IgD-negative memory B cell (primary cell): ENCODE measurements at regions not wholly inside any gene's neighbourhood (a gene's known extent, or its start where the extent isn't known, plus 50 kb on each side); places are given as distances from the start of the nearest gene placed in this dataset.
"Not testable (repeated sequence)": the region's sequence is repeated elsewhere in the genome, so short reads cannot be mapped to it uniquely, and the experiment has no call there.

Experiments
- H3K27ac Mint-ChIP-seq, 3 donors: one replicate each; pipeline ENCODE4 v1.8.0; 2020 to 2022; ENCODE audit warnings: mild to moderate bottlenecking in 3 of 3, mixed read lengths in 3 of 3, moderate library complexity in 1 of 3
- H3K27me3 Mint-ChIP-seq: one replicate; pipeline ENCODE4 v1.8.0; 2021; ENCODE audit warnings: mixed read lengths
- H3K36me3 Mint-ChIP-seq: one replicate; pipeline ENCODE4 v1.8.0; 2020; ENCODE audit warnings: mild to moderate bottlenecking, mixed read lengths
- H3K4me1 Mint-ChIP-seq, 3 donors: one replicate each; pipeline ENCODE4 v1.8.0; 2020 to 2022; ENCODE audit warnings: mixed read lengths in 3 of 3, mild to moderate bottlenecking in 1 of 3
- H3K4me3 Mint-ChIP-seq, 4 donors: one replicate each; pipeline ENCODE4 v1.8.0; 2020 to 2022; ENCODE audit warnings: mild to moderate bottlenecking in 4 of 4, mixed read lengths in 4 of 4, moderate library complexity in 3 of 4
- H3K9me3 Mint-ChIP-seq, 3 donors: one replicate each; pipeline ENCODE4 v1.8.0; 2020 to 2021; ENCODE audit warnings: mixed read lengths in 3 of 3, mild to moderate bottlenecking in 1 of 3

- H3K4me3 Mint-ChIP-seq: no peak overlapping the region
- no peaks in the 10 kb centered on the region for H3K27me3 Mint-ChIP-seq
- no peaks in the 10 kb centered on the region for H3K36me3 Mint-ChIP-seq
- H3K27ac Mint-ChIP-seq: no peak overlapping the region
- no peaks in the 10 kb centered on the region for H3K4me1 Mint-ChIP-seq
- H3K9me3 Mint-ChIP-seq: peaks cover 2 to 8% (median 4%) of the 10 kb centered on the region in 3 donors
Measured at GRCh38 chr9:85130260-85130659, 460.7 kb downstream of the NTRK2 start.

- Mint-ChIP-seq H3K4me3 (no peak overlapping the region), H3K4me1 (no peaks in the 10 kb centered on the region), H3K9me3 (peaks cover 2 to 8% (median 4%) of the 10 kb centered on the region in 3 donors), H3K36me3 (no peaks in the 10 kb centered on the region), H3K27ac (no peak overlapping the region), H3K27me3 (no peaks in the 10 kb centered on the region)
Measured at GRCh38 chr9:85129514-85129913, 460.0 kb downstream of the NTRK2 start.

GRCh38 chr9:85118990-85119755 lies 449.6 kb downstream of the NTRK2 start:
- Mint-ChIP-seq H3K36me3 (no peaks in the 10 kb centered on the region), H3K4me1 (no peaks in the 10 kb centered on the region), H3K9me3 (no peaks in the 10 kb centered on the region), H3K27me3 (no peaks in the 10 kb centered on the region), H3K4me3 (no peak overlapping the region), H3K27ac (no peak overlapping the region)

GRCh38 chr9:85117831-85118230 lies 448.3 kb downstream of the NTRK2 start:
- Mint-ChIP-seq H3K27ac (no peak overlapping the region), H3K36me3 (no peaks in the 10 kb centered on the region), H3K4me3 (no peak overlapping the region), H3K9me3 (no peaks in the 10 kb centered on the region), H3K4me1 (no peaks in the 10 kb centered on the region), H3K27me3 (no peaks in the 10 kb centered on the region)

- Mint-ChIP-seq H3K4me1 (no peaks in the 10 kb centered on the region), H3K36me3 (no peaks in the 10 kb centered on the region)
Measured at GRCh38 chr9:85115473-85115872, 445.9 kb downstream of the NTRK2 start.

GRCh38 chr9:85114799-85115198 lies 445.3 kb downstream of the NTRK2 start:
- H3K4me1 Mint-ChIP-seq: no peaks in the 10 kb centered on the region
- H3K36me3 Mint-ChIP-seq: no peaks in the 10 kb centered on the region
- no peak overlapping the region for H3K4me3 Mint-ChIP-seq
- H3K27ac Mint-ChIP-seq: no peak overlapping the region
- H3K27me3 Mint-ChIP-seq: no peaks in the 10 kb centered on the region
- H3K9me3 Mint-ChIP-seq: no peaks in the 10 kb centered on the region

More at GRCh38 chr9:85115473-85115872, 445.9 kb downstream of the NTRK2 start:
- Mint-ChIP-seq H3K4me3 (no peak overlapping the region), H3K27me3 (no peaks in the 10 kb centered on the region), H3K27ac (no peak overlapping the region), H3K9me3 (no peaks in the 10 kb centered on the region)

GRCh38 chr9:85112933-85113418 lies 443.4 kb downstream of the NTRK2 start:
- no peak overlapping the region for H3K4me3 Mint-ChIP-seq
- H3K4me1 Mint-ChIP-seq: no peaks in the 10 kb centered on the region
- H3K27ac Mint-ChIP-seq: no peak overlapping the region
- no peaks in the 10 kb centered on the region for H3K27me3 Mint-ChIP-seq
- no peaks in the 10 kb centered on the region for H3K36me3 Mint-ChIP-seq
- no peaks in the 10 kb centered on the region for H3K9me3 Mint-ChIP-seq

GRCh38 chr9:85112391-85112790 lies 442.9 kb downstream of the NTRK2 start:
- Mint-ChIP-seq H3K9me3 (no peaks in the 10 kb centered on the region), H3K4me1 (no peaks in the 10 kb centered on the region), H3K27me3 (no peaks in the 10 kb centered on the region), H3K36me3 (no peaks in the 10 kb centered on the region), H3K4me3 (no peak overlapping the region), H3K27ac (no peak overlapping the region)

GRCh38 chr9:85108746-85109145 lies 439.2 kb downstream of the NTRK2 start:
- Mint-ChIP-seq H3K4me1 (no peaks in the 10 kb centered on the region), H3K9me3 (peaks cover 0 to 2% (median 0%) of the 10 kb centered on the region in 3 donors), H3K4me3 (no peak overlapping the region), H3K27me3 (peaks cover 2% of the 10 kb centered on the region), H3K27ac (no peak overlapping the region), H3K36me3 (no peaks in the 10 kb centered on the region)

GRCh38 chr9:85108229-85108628 lies 438.7 kb downstream of the NTRK2 start:
- Mint-ChIP-seq H3K4me1 (no peaks in the 10 kb centered on the region), H3K4me3 (no peak overlapping the region), H3K9me3 (peaks cover 0 to 2% (median 0%) of the 10 kb centered on the region in 3 donors), H3K27ac (no peak overlapping the region), H3K27me3 (peaks cover 2% of the 10 kb centered on the region), H3K36me3 (no peaks in the 10 kb centered on the region)

- Mint-ChIP-seq H3K36me3 (no peaks in the 10 kb centered on the region), H3K27me3 (no peaks in the 10 kb centered on the region), H3K4me3 (no peak overlapping the region), H3K27ac (no peak overlapping the region), H3K4me1 (no peaks in the 10 kb centered on the region), H3K9me3 (peaks cover 0 to 6% (median 2%) of the 10 kb centered on the region in 3 donors)
Measured at GRCh38 chr9:85089188-85089969, 419.9 kb downstream of the NTRK2 start.

- H3K4me1 Mint-ChIP-seq: no peaks in the 10 kb centered on the region
- peaks cover 3 to 4% (median 4%) of the 10 kb centered on the region in 3 donors for H3K9me3 Mint-ChIP-seq
- no peaks in the 10 kb centered on the region for H3K27me3 Mint-ChIP-seq
- H3K27ac Mint-ChIP-seq: no peak overlapping the region
- H3K4me3 Mint-ChIP-seq: no peak overlapping the region
- H3K36me3 Mint-ChIP-seq: peaks cover 3% of the 10 kb centered on the region
Measured at GRCh38 chr9:85081963-85082362, 412.4 kb downstream of the NTRK2 start.

GRCh38 chr9:85079349-85079748 lies 409.8 kb downstream of the NTRK2 start:
- peaks cover 3% of the 10 kb centered on the region for H3K36me3 Mint-ChIP-seq
- no peak overlapping the region for H3K27ac Mint-ChIP-seq
- H3K9me3 Mint-ChIP-seq: peaks cover 0 to 4% (median 3%) of the 10 kb centered on the region in 3 donors
- H3K4me3 Mint-ChIP-seq: no peak overlapping the region
- H3K27me3 Mint-ChIP-seq: no peaks in the 10 kb centered on the region
- no peaks in the 10 kb centered on the region for H3K4me1 Mint-ChIP-seq

GRCh38 chr9:85077944-85078343 lies 408.4 kb downstream of the NTRK2 start:
- Mint-ChIP-seq H3K4me3 (no peak overlapping the region), H3K27ac (no peak overlapping the region), H3K36me3 (peaks cover 3% of the 10 kb centered on the region), H3K27me3 (no peaks in the 10 kb centered on the region), H3K4me1 (no peaks in the 10 kb centered on the region), H3K9me3 (no peaks in the 10 kb centered on the region)

GRCh38 chr9:85077146-85077545 lies 407.6 kb downstream of the NTRK2 start:
- H3K27ac Mint-ChIP-seq, H3K4me1 Mint-ChIP-seq, H3K9me3 Mint-ChIP-seq, H3K4me3 Mint-ChIP-seq, H3K36me3 Mint-ChIP-seq, H3K27me3 Mint-ChIP-seq: not testable (repeated sequence)
